ENCODE measurements at regions not wholly inside any gene's neighbourhood (a gene's known extent, or its start where the extent isn't known, plus 50 kb on each side); places are given as distances from the start of the nearest gene placed in this dataset.
"Not testable (repeated sequence)": the region's sequence is repeated elsewhere in the genome, so short reads cannot be mapped to it uniquely, and the experiment has no call there.

- DNase-seq = no peak
Observed at GRCh38 chr9:135344915-135345500, 134.6 kb upstream of the PPP1R26 start.

DNA sequence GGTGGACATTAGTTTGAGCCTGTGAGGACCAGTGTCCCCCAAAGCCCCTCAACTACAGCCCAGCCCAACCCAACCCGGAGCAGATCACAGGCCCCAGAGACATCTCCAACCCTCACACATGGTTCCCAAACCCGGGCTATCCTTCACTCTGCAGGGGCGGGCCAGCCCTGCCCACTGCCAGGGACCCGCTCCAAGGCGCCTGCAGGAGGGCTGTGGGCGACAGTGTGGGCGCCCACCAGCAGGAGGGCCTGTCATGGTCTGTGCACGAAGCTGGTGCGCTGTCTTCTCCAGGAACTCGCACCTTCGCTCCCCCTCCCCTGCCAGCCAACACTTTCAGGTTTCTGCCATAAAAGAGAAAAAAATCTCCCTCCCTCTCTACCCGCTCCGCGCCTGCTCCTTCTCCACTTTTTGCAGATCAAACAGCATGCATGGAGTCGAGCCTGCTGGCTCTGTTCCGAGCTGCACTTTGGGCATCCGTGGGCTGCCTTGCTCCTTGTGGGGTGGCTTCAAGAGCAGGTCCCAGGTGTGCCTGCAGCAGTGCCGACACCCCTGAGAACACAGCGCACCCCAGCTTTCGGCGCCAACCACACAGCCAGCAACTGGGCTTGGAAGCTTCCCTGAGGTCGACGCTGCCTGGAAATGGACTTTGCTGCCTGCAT lies 133.7 kb upstream of the PPP1R26 start:
- DNase-seq = no peak

DNA sequence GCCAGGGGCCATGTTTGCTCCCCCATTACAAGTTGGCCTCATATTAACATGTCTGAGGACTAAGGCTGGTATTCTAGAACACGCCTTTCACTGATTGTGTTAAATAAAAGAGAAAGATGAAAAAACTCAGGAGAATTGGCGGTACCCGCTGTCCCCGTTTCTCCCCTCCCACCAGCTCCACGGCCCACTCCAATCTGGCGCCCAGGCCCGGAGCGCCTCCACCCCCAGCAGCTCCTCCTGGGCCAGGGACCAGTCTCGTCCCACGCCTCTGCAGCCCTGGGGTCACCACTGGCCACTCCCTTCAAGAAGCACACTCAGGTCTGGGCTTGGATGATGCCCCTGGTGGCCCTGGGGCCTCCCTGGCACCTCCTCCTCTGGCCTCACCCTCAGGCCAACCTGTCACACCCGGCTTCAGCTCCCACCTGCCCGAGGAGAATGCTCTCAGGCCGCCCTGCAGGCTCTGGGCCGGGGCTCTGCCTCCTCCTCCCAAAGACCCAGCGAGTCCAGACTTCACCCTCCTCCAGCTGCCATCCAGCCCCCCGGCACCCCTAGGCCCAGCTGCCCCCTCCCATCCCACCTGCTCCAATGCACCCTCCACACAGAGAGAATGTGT lies 133.0 kb upstream of the PPP1R26 start:
- DNase-seq = no peak

- DNase-seq = peak; percentile 57
Observed at GRCh38 chr9:135347461-135347860, 132.1 kb upstream of the PPP1R26 start.

- no peak for DNase-seq
Observed at GRCh38 chr9:135348076-135348787, 131.3 kb upstream of the PPP1R26 start.

DNA sequence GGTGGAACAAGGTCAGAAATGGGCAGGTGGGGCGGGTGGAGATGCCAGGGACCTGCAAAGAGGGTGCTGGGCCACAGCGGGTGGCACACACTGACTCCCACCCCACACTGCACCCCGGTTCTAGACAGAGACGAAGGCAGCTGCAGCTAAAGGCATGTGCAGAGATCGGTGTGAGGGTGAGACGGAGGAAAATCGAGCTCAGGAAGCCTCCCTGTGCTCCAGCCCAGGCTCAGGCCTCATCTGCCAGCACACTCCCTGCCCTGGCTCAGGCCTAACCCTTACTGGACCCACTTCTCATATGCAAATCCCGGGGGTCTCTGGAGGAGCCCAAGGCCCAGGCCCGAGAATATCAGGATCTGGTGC lies 130.8 kb upstream of the PPP1R26 start:
- DNase-seq = no peak

- no peak for DNase-seq
Observed at GRCh38 chr9:135349212-135350002, 130.2 kb upstream of the PPP1R26 start.

- no peak for DNase-seq
Observed at GRCh38 chr9:135350003-135350315, 129.6 kb upstream of the PPP1R26 start.

GRCh38 chr9:135353935-135354334 lies 125.6 kb upstream of the PPP1R26 start:
- DNase-seq = no peak

- DNase-seq = no peak
Observed at GRCh38 chr9:135355521-135356011, 124.0 kb upstream of the PPP1R26 start.

GRCh38 chr9:135356021-135356420 lies 123.6 kb upstream of the PPP1R26 start:
- DNase-seq = no peak

DNA sequence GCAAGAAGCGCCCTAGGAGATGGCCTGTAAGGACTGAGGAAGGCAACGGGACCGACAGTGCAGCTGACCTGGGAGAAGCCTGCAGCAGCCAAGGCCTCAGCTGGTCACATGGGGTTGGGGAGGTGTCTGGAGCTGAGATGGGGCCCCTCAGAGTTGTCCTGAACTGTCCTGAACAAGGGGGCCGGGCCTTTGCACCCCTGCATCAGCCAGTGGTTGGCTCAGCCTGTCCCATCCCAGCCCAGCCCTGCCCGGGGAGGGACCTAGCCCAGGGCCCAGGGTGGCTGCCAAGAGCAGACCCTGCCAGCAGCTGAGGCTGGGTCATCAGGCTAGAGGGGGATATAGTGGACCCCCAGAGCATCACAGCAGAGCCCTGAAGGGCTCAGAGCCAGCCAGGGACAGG lies 122.8 kb upstream of the PPP1R26 start:
- DNase-seq = no peak

DNA sequence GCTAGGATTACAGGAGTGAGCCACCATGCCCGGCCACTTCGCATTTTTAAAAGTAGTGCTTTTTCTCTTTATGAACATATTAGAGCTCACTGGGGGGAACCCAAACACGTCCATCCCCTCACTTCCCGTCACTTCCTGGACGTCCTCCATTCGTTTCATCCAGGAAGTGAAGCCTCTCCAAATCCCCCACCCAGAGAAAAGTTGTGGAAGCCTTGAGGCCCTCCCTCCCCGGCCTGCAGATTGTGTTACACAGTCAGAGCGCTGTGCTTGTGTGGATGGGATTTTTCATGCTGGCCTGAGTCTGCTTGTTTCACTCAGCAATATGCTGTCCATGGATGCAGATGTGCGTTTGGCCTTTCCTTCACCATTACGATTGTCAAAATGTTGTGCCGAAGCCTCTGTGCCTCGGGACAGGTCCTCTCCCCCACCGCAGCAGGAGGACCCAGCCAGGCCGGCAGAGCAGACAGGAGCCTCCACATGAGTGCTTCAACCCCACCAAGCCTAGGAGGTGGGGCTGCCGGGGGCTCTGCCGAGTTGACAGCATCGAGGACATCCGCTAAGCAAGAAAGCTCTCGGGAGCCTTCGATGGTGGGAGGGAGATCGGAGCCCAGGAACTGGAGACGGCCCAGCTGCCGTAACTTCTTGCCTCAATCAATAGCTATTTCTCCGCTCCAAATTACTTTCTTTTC lies 121.6 kb upstream of the PPP1R26 start:
- DNase-seq = no peak

- no peak for DNase-seq
Observed at GRCh38 chr9:135358552-135358940, 121.0 kb upstream of the PPP1R26 start.

DNA sequence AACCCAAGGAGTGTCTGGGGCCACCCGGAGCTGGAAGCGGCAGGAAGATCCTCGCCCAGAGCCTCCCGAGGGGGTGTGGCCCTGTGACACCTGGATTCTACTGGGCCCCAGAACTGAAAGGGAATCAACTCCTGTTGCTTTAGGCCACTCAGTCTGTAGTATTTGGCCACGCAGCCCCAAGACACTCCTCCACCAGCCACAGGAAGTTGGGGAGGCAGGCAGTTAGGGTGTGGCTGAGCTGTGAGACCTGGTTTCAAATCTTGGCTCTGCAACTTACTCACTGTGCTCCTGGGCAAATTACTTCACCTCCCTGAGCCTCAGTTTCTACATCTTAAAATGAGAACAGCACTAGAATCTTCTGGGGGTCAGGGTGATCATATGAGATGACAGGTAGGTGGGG lies 119.8 kb upstream of the PPP1R26 start:
- no peak for DNase-seq

- DNase-seq = no peak
Observed at GRCh38 chr9:135360617-135361016, 119.0 kb upstream of the PPP1R26 start.

- not testable (repeated sequence) for DNase-seq
Observed at GRCh38 chr9:135361668-135362067, 117.9 kb upstream of the PPP1R26 start.

DNA sequence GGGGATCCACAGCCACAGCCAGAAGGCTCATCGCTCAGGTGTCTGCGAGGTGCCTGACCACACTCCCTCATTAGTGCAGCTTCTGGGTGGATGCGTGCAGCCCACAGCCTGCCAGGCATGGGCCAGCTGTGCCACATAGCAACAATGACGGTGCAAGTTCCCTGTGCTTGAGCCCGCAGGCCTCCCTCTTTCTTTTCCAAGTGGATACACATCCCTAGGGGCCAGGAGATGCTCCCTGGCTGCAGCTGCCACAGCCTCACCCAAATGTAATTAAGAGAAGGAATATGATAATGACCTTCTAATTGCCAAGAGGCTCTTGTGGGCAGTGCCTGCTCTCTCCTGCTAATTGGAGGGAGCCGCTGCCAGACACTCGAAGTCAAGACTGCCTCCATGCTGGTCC lies 116.0 kb upstream of the PPP1R26 start:
- DNase-seq = no peak

DNA sequence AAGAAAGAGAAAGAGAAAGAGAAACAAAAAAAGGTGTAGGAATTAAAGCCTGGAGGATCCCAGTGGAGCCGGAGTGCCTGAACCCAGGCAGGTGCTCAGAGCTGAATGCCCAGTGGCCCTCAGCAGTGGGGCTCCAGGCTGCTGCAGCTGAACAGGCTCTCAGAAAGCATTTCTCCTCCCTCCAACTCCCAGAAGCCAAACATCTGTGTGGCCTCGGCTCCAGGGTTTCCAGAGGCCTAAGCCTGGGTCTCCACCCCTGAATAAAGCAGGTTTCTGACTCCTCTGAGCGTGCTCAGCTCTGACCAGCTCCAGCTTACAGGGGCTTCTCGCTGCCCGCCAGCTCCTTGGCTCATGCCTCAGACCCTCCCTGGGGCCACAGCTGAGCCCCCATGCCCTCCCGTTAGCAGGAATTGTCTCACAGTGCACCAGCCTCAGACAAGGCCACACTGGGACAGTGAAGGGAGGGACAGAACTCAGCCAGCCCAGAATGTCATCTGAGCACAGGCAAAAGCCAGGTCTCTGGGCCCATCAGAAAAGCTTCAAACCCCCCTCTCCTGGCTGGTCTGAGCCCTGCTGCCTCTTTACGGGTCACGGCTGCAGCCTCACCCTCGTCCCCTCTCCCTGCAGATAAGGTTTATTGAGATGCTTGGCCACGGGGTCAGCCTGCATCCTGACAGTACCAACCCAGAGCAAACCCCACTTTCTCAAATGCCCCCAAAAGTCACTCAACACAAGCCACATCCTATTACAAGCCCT lies 114.4 kb upstream of the PPP1R26 start:
- DNase-seq = no peak

DNA sequence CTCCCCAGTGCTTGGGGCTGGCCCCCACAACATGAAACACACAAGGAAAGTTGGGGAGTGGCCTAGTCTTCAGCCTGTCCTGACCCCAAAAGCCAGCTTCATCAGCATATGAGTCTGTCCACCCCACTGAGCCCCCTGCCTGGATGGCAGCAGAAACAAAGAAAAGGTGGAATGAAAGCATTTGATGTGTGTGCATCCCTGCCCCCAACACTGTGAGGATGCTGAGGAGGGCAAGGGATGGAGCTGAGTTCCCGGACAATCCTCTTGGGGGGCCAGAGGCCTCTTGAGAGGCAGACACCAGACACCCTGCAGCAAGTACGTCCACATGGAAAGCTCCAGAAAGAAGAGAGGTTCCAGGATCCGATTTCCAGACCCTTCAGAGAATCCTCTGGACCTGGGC lies 113.5 kb upstream of the PPP1R26 start:
- DNase-seq = no peak

DNA sequence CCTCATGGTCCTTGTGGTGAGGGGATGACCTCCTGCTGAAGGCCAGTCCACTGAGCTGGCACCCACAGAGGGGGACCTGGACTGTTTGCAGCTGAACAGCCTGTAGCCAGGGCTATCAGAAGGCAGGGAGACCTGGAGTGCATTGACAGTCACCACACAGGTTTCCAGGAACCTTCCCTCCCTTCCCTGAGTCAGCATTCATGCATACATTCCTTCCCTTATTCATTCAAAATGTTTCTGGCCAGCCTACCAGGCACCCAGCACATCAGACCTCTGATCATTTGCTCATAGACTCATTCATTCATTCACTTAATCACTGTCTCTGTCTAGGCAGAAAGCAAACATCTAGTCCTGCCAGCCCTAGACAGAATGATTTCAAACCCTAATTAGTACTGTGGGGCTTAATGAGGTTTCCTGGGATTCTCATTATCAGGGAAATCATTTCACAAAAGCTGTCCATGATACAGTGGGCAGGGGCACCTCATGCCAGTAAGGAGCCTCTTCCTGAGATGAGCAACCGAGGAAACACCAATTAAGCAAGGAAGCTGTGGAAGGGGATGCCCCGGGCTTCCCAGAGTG lies 110.1 kb upstream of the PPP1R26 start:
- DNase-seq = no peak

Measured in 8988T (cell line).